ENCODE measurements at regions not wholly inside any gene's neighbourhood (a gene's known extent, or its start where the extent isn't known, plus 50 kb on each side); places are given as distances from the start of the nearest gene placed in this dataset.
"Not testable (repeated sequence)": the region's sequence is repeated elsewhere in the genome, so short reads cannot be mapped to it uniquely, and the experiment has no call there.

DNA sequence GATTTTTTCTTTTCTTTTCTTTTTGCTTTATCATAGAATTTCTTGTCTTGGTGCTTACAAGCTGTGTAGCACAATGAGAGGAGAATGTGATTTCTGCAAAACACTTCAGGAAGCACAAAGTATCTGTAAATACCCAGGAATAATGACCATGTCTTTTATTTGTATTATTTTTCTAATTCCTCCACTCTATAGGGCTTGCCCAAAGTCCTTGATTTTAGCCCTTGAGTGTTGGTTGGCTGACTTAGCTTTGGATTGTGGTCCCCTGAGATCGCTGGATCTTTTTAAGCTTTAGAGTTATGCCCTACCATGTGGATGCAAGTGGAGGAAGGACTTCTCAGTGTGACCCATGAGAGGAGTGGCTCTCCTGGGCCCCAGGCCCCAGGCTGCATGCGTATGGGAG lies 52.2 kb downstream of the HOXC4 start:
- intact Hi-C loops (cut with micrococcal nuclease): loop anchor here (5.0 kb wide), 1 partner anchor 54 kb away; the partner anchor contains the start of gene HOXC4

DNA sequence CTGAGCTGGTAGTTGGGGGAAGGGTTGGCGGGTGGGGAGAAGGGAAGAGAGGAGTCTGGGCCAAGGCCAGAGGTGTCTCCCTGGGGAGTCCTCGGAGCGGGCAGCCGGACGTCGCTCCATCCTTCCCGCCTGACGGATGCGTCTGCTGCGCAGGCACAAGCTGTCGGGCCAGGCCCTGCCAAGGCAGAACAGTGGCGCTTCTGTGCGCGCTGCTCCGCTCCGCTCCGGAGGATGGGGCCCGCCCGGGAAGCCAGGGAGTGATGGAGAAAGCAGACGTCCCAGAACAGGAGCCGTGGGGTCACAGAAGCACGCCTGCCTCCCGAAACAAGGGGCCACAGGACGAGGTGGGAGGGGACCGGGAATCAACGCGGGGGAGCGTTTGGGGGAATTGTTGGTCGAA lies 52.6 kb downstream of the HOXC4 start:
- intact Hi-C loops (cut with micrococcal nuclease): loop anchor here (5.0 kb wide), 1 partner anchor 54 kb away; the partner anchor contains the start of gene HOXC4

GRCh38 chr12:54106803-54107579 lies 53.4 kb downstream of the HOXC4 start:
- intact Hi-C loops (cut with micrococcal nuclease): loop anchor here (5.0 kb wide), 1 partner anchor 55 kb away; the partner anchor contains the start of gene HOXC4

- intact Hi-C loops (cut with micrococcal nuclease): not testable (repeated sequence)
Measured at GRCh38 chr12:54112336-54112735, 58.7 kb downstream of the HOXC4 start.

DNA sequence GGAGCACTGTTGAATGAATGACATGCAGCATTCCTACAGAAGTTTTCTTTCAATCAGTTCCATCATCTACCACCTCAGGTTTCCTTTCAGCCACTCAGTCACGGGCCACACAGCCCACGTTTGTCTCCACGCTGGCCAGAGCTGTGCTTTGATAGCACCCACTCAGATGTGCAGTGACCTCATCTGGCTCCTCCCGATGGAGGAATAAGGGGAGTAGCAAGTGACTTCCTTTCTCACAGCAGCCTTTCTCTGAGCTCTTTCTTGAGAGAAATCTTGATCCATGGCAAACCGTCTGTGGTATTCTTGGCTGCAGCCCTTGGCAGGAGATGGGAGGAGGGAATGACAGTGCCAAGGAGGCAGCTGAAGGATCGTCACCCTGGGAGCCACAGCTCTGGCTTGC lies 62.4 kb downstream of the HOXC4 start:
- intact Hi-C loops (cut with micrococcal nuclease): not testable (repeated sequence)

DNA sequence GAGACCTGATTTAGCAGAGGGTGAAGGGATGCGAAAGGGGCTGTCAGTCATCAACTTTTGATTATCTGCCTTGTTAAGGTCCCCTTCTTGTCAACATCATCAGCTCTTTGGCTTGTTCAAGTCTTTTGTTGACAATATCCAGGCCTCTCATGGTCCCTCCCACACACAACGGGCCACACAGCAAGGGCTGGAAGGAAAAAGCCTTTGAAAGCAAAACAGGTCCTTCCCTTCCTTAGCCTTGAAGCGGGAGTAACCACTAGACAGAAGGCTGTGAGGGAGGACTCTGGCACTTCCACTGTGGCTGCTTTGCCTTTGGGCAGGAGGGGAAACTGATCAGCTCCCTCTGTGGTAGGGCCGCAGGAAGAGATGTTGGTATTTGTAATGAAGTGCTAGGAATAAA lies 63.8 kb downstream of the HOXC4 start:
- intact Hi-C loops (cut with micrococcal nuclease): not testable (repeated sequence)

DNA sequence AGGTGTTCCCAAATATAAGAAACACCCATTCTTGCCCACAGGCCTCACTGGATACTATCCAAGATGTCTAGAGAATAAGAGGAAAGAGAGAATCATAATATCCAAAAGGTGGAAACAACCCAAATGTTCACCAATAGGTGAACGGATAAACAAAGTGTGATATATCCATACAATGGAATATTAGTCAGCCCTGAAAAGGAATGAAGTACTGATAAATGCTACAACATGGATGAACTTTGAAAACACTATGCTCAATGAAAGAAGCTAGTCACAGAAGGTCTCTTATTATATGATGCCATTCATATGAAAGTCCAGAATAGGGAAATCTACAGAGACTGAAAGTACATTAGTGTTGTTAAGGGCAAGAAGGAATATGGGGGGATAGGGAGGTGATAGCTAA lies 65.4 kb downstream of the HOXC4 start:
- intact Hi-C loops (cut with micrococcal nuclease): not testable (repeated sequence)

- intact Hi-C loops (cut with micrococcal nuclease): not testable (repeated sequence)
Measured at GRCh38 chr12:54123981-54124380, 64.8 kb downstream of the SMUG1 start.

DNA sequence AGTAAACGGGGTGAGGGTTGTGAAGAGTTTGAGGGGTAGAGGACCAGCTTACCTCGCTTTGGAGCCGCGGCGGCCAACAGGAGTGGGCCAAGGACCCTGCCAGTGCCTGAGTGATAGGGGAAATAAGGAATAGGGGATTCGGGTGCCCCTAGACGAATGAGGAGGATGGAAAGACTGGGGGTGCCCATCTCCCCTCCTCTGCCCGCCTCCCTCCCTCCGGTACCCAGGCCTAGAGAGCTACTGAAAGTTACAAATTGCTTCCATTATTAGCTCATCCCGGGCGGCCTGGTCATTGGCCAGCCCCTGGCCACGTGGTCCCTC lies 63.1 kb downstream of the SMUG1 start:
- intact Hi-C loops (cut with micrococcal nuclease): not testable (repeated sequence)

DNA sequence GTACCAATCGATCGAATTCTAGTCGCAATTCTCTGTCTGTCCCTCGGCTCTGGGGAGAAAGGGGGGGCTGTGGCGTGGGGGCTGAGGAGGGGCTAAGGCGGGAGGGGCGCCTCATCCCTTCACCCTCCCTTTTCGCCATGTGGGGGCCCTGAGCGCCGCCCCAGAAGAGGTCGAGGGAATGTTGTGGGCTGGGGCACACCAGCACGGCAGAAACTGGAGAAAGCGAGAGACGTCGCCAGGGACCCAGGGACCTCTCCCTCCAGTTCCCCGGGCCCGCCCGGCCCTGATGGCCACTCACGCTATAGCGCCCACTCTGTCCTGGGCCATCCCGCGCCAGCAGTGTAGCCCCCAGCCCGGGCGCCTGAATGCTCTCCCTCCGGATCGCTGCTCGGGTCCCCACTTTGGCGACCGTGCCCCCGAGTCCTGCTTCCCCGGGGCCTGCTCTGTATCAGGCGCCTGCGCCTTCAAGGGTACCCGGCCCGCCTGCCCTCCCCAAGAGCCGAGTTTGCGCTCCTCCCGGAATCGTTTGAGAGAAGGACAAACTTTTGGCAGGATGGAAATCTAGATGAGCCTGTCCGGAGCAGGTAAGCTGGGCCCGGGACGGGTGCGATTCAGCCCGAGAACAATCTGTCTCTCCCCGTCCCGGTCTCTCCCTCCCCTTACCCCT lies 62.6 kb downstream of the SMUG1 start:
- intact Hi-C loops (cut with micrococcal nuclease): no loop called here

DNA sequence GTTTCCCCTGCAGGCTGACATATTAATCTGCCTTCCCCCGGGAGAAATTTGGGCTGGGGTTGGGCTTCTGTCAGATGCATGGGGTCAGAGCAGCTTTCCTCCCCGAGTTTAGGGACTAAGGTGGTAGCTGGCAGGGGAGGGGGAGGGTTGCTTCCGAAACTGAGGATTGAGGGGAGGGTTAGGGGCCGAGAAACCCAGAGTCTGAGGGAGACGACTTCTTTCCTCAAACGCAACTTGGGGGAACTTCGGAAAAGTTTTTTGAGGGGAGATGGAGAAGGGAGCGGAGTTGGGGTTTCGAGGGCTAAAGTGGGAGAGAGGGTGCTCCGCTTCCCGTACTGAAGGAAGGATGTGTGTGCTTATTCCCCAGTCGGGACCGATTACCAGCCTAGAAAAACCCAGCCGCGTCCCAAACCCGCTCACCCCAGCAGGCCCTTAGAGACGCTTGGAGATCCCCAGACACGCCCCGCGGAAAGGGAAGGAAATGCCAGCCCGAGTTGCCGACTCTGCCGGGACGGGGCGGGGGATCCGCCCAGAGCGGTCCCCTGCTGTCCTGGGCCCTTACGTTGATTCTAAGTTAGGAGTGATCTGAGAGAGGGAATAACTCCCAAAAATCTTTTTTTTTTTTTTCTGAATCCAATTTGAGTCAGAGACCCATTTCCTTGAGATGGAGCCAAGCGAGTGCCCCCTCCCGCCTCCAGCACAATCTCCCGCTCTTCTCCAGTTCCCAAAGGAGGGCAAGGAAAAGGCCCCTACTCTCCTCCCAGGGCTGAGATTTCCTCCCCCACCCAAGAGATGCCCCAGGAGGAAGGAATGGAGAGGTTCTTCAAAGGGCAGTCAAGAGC lies 61.9 kb downstream of the SMUG1 start:
- intact Hi-C loops (cut with micrococcal nuclease): no loop called here

- intact Hi-C loops (cut with micrococcal nuclease): no loop called here
Measured at GRCh38 chr12:54127538-54128259, 61.1 kb downstream of the SMUG1 start.

DNA sequence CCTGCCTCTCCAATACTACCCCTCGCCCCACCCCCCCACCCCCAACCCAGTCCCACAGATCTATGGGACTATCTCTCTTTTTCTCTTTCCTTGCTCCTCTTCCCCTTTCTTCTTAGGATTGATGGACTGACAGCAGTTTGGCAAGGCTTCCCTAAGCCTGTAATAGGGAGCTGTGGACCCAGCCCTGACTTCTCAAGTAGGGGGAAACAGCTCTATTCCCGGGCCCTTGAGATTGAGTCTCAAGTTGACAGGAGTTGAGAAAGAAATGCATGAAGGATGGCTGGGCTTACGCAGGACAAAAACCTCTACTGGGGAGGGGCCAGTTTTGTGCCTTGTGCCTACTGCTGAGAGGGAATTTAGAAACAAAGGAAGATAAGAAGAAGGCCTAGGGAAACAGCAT lies 60.4 kb downstream of the SMUG1 start:
- intact Hi-C loops (cut with micrococcal nuclease): no loop called here

DNA sequence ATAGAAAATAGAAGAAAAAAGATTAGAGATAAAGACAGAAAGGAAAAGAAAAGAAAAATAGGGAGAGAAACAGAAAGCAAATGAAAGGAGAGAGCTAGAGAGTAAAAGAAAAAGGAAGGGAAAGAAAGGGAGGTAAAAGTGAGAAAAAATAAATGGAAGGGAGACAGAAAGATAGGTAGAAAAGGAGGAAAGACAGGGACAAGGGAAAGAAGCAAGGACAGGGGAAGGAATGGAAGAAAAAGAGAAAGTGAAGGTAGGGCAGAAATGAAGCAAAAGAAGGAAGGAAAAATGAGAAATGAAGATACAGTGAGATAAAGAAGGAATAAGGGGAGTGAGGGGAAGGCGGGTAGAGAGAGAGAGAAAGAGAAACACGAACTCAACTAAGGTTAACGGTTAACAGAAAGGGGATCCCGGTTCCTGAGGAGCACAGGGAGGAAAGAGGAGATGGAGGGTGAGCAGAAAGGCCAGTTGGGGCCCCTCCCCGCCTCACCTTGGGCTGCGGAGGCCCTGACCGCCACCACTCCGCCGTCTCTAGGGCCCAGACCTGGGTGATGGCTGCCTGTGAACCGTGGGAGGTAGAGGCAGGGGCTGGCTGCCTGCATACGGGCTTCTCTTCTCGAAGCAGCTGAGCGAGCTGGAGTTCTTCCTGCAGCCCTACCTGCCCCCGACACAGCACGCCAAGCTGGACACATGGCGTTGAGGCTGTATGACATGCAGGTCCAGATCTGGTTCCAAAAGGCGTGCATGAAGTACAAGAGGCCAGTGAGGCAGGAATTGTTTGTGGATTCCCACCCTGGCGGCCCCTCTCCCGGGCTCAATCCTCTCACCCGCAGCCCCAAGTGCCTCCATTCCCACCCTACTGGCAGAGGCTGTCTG lies 59.5 kb downstream of the SMUG1 start:
- intact Hi-C loops (cut with micrococcal nuclease): no loop called here

Data from T-helper 1 cell treated with Interleukin-12 subunit alpha and Interleukin-12 subunit beta and Interleukin-4 antibody, amounts not matched to agents 30 ng/mL and 1 ng/mL, for 36 hours (primary cell).